Activated CD8-positive, alpha-beta memory T cell treated with anti-CD3 and anti-CD28 coated beads, Interleukin-2, amount 50 U/mL, for 24 hours (primary cell): ENCODE measurements at regions not wholly inside any gene's neighbourhood (a gene's known extent, or its start where the extent isn't known, plus 50 kb on each side); places are given as distances from the start of the nearest gene placed in this dataset.

Experiments
- DNase-seq: peaks from one replicate; pipeline ENCODE4 v3.0.0-alpha.2; 2020; ENCODE audit errors: extremely low read depth

DNA sequence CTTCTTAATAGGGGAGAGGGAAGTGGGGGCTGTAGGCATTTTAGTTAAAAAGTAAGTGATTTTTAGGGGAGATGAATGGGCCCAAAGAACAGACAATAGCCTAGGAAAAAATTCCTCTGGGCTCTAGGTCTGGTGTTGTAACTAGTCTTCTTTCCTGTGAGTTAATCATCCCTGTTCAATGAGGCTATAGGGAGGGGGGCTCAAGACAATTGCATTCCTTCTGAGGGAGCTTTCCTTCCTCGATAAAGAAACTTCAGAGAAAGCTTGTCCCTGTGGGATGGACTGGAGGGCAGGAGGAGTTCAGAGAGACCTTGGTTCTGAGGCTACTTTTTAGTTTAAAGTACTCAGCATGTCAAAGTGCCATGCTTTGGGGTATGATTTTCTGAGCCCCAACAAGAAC lies 127.2 kb downstream of the BBS10 start:
- DNase-seq: no peak

DNA sequence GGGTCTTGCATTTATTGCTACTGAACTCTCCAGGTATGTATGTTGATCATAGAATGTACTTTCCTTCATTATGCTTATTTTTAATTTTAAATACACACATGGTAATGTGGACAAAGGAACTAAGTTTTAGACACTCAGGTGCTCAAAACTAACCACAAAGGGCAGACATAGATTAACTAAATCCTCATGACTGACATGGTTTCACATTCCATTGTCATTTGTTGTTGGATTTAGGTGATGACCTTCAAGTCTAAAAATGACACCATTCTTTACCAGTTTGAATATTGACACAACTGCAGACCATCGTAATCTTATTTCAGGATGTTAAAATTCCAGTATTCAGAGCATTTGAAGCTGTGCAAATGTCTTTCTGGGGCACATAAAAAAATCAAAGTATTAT lies 128.4 kb downstream of the BBS10 start:
- no peak for DNase-seq

DNA sequence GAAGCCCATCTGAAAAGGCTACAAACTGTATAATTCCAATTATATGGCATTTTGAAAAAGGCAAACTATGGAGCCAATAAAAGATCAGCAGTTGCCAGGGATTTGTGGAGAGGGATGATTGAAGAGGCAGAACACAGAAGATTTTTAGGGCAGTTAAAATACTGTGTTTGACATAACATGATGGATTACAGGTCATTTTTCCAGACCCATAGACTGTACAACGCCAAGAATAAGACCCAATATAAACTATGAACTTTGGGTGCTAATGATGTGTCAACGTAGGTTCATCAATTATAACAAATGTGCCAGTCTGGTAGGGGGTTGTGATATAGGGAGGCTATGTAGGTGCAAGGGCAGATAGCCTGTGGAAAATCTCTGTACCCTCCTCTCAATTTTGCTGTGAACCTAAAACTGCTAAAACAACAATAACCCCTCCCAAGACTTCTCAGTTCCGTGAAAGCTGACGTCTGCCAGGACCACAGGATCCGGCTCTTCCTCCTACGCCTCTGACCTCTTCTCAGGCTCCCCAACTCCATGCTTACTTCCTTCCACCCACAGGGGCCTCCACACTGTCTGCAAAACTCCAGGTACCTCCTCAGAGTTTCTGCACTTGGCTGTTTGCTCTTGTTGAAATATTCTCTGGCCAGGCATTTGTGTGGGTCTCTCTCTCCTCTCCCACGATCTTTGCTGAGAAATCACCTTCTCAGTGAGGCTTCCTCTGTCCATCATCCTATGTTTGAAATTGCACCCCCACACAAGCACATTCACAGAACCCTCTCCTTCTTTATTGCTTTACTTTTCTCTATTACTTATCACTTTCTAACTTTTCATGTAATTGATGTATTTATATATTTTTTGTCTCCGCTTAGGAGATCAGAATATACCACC lies 131.4 kb downstream of the BBS10 start:
- no peak for DNase-seq

DNA sequence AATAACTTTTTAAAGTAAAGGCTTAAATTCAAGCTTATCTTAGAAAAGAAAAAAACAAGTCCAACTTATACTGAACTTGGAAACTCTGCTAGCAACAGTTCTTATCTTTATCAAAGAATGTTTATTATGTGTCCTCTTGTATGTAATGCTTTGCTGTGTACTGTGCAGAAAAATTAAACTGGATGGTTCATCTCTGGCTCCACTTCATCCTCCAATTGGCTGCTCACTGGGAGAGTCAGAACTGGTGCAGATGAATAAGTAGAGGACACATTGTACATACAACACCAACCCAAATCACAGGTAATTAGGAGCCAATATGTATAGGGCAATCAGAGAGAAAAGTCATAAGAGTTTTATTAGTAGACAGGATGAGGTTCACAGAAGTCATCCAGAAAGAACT lies 123.6 kb upstream of the NAP1L1 start:
- DNase-seq: no peak

DNA sequence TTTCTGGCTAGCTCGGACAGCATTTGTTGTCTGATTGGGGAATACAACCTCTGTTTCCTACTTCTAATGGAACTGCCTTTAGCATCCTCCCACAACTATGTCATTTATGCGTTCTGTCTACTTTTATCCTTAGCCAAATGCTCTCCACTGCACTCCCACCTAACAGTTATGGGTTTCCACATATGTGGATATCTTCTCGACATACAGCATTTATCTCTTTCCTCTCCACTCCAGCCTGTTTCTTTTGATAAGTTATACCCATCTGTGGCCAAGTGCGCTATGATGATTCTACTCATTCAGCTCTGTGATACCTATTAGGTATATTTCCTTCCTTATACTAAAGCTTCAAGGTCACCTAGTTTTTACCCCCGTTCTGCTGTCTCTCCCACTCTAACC lies 122.2 kb upstream of the NAP1L1 start:
- no peak for DNase-seq

DNA sequence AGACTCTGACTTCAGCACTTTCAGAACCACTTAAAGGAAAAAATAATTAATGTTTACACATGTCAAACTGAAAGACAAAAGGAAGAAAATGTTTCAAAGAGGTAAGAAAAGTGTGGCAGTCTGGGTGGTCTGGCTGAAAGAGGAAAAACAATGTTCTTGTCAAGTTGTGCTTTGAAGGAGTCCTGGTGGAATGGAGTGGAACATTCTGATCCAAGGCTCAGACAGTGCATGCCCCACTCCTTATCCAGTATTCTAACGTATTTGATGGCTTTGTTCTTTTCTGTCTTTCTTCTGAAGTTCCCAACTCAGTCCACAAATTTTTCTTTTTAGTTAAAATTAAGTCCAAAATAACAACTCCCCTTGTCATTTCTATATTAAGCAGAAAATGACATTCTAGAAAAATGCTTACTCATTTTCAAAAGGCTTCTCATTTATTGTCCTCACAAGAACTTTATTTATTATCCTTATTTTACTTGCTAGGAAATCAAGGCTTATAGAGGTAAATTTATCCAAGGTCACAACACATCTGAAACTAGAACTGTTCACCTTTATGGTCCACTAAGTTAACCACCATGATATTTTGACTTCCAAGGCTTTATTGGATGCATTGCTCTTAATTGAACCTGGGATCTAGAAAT lies 121.7 kb upstream of the NAP1L1 start:
- no peak for DNase-seq

DNA sequence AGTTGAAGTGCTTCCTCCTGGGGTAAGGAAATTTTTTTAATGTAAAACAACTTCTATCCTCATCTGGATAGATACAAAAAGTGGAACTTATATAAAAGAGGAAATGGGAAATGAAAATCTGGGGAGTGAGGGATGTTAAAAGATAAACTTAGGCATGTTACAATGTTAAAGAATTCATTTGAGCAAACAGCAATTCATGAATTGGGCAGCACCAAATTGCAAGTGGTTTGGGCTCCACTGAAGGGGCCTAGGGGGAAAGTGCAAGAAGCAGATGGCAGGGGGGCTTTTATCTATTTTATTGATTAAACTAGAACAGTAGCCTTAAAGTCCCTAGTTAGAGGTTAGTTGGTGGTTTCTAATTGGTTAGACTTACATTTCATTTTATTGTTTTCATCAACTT lies 118.1 kb upstream of the NAP1L1 start:
- no peak for DNase-seq

DNA sequence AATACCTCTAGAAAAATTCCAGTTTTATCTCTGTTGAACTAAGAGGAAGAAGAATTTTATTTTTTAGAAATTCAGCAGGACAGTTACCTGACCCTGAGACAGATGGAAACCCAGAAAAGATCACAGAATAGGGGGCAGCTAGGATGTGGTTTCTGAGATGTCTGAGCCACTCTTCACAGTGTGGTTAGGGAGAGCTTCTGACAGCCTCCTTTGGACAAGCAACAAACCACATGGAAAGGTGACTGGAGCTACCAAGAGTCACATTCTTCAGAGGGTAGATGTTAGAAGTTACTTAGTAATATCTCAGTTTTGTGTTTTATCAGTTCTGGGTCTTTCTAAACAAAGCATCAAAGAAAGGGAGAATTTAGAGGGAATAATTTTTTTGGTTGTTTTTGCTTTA lies 117.3 kb upstream of the NAP1L1 start:
- no peak for DNase-seq

DNA sequence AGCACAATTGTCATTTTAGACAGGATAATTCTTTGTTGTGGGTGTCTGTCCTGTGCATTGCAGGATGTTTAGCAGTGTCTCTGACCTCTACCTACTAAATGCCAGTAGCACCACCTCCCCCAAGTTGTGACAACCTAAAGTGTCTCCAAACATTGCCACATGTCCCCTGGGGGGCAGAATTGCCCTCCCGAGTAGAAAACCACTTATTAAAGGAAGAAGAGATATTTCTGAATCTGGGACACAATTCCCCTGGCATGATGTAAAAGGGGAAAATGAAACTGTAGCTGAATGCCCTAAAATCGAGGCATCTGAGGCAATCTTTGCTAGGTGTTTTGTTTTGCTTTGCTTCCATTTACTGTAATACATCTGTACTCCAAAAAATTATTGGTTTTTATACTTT lies 116.8 kb upstream of the NAP1L1 start:
- no peak for DNase-seq

DNA sequence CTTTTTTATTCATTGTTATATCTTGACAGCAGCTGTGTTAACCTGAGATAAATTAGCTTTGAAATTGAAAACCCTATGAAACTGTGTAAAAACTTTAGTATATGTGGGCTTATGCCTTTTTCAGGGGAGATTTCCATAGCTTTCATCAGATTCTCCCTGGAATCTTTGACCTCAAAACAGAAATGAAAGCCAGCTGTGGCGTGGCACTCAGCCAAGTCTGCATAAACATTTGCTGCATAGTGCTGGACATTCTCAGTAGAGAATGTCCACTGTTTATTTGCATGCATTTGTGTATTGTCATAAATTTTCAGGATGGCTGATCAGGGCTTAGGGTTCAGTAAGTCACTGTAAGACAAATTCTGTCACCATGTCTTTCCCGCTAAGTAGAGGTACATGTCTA lies 115.3 kb upstream of the NAP1L1 start:
- no peak for DNase-seq

DNA sequence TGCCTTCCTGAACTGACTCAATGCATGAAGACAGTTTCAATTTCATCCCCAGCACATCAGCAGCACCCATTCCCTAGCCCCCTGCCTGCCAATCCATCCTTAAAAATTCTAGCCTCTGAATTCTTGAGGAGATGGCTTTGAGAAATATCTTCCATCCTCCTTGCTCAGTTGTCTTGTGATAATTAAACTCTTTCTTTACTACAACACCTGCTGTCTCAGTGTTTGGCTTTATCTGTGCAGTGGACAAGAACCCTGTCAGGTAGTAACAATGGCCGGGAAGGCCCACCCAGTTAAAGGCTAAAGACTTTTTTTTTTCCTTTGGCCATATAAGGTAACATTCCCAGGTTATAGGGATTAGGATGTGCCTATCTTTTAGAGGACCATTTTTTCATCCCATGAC lies 114.4 kb upstream of the NAP1L1 start:
- DNase-seq: no peak

DNA sequence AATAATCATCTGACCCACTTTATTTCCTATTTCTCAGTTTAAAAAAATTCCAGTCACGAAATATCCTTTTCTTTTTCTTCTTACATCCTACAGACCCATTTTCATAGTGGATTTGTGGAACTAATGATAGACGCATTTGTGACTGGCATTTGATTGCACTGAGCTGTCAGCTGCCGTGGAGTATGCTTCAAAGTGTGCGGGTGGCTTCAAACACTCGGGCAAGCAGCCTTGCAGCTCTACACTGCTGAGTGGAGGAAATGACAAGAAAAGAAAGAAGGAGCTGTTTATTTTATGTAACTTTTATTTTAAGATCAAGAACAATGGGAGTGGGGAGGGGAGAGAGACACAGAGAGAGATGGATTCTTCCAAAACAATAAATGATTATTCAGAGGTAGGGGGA lies 112.8 kb upstream of the NAP1L1 start:
- no peak for DNase-seq

DNA sequence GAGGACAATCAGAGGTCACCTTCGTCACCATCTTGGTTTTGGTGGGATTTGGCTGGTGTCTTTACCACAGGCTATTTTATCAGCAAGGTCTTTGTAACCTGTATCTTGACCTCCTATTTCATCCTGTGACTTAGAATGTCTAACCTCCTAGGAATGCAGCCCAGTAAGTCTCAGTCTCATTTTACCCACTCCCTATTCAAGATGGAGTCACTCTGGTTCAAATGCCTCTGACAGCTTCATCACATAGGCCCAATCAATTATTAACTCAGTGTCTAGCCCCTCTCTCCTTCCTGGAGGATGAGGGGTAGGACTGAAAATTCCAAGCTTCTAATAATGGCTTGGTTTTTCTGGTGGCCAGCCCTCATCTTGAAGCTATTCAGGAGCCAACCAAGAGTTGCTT lies 111.4 kb upstream of the NAP1L1 start:
- no peak for DNase-seq

DNA sequence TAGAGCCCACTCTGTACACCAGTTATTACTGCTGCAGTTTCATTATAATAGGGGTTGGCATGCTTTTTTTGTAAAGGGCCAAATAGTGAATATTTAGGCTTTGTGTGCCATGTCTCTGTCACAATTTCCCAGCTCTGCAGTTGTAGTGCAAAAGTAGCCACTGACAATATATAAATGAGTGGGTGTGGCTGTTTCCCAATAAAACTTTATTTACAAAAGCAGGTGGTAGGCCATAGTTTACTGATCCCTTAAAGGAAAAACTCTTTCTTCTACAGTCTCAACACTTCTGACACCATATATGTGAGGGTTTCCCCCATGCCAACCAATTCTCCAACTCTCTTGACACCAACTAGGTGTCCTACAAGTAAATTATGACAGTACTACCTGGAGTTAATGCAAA lies 110.2 kb upstream of the NAP1L1 start:
- DNase-seq: no peak

DNA sequence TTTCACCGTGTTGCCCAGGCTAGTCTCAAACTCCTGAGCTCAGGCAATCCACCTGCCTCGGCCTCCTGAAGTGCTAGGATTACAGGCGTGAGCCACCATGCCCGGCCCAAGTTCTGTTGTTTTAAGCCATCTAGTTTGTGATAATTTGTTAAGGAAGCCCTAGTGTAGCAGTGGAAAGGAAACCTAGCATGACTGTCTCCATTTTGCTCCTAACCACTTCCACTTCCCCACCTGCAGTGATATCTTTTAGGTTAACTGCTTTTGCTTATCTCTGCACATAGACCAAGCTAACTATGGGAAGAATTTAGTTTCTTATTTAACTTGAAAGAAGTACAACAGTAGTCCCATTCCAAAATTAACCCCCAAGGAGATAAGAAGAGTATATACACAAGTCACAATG lies 109.5 kb upstream of the NAP1L1 start:
- no peak for DNase-seq

DNA sequence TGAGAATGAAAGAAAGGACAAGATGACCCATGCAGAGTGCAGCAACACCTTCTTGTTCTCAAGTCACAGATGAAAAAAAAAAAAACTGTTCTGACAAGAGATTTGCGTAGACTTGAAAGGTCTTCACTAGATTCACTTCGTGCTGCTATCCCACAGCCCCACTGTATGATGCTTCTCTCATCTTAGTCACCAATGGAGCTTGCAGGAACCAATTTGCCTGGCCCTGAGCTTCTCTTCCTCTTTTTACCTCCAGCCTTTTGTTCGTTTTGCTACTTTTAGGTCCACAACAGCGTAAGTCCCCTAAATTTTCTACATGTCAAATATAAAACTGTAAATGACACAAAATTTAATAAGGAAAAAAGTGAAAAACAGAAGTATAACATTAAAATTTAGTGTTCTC lies 107.9 kb upstream of the NAP1L1 start:
- no peak for DNase-seq

DNA sequence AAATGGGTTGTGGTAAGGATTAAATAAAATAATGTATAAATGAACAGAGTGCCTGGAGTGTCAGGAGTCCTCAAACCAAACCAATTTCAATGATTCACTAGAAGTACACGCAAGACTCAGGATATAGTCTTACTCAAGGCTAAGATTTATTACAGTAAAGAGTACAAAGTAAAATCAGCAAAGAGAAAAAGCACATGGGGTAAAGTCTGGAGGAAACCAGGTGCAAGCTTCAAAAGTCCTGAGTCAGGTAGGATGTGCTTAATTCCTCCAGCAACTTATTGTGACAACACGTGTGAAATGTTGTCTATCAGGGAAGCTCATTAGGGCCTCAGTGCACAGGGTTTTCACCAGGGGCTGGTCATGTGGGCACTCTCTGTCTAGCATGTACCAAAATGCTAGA lies 105.8 kb upstream of the NAP1L1 start:
- no peak for DNase-seq

DNA sequence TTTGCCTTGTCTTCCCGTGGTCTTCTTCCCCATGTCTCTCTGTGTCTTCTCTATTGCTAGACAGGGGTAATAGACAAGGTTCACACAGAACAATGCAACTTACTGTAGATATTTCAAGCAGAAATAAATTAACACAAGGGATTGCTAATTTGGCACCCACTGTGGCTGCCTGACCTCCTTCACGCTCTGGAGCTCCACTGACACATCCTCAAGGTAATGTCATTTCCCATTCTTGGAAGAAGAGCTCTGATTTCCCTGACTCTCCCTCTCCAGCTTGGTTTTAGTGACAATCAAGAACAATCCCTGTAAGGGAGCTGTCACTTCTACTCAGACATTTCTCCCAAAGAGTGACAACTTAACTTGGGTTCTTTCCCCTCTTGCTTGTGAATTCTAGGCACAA lies 105.4 kb upstream of the NAP1L1 start:
- DNase-seq: no peak

DNA sequence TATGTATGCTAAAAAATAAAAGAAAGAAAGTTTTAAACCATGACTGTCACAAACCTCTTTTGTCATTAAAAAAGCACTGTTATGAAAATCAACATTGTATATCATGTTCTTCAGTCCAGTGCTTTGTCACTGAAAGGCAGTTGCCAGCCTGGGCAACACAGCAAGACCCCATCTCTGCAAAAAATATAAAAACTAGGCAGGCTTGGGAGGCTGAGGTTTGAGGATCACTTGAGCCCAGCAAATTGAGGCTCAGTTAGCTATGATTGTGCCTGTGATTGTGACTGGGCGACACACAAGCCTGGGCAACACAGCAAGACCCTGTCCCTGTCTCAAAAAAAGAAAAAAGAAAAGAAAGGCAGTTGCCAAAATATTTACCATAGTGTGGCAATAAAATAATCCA lies 102.7 kb upstream of the NAP1L1 start:
- no peak for DNase-seq

DNA sequence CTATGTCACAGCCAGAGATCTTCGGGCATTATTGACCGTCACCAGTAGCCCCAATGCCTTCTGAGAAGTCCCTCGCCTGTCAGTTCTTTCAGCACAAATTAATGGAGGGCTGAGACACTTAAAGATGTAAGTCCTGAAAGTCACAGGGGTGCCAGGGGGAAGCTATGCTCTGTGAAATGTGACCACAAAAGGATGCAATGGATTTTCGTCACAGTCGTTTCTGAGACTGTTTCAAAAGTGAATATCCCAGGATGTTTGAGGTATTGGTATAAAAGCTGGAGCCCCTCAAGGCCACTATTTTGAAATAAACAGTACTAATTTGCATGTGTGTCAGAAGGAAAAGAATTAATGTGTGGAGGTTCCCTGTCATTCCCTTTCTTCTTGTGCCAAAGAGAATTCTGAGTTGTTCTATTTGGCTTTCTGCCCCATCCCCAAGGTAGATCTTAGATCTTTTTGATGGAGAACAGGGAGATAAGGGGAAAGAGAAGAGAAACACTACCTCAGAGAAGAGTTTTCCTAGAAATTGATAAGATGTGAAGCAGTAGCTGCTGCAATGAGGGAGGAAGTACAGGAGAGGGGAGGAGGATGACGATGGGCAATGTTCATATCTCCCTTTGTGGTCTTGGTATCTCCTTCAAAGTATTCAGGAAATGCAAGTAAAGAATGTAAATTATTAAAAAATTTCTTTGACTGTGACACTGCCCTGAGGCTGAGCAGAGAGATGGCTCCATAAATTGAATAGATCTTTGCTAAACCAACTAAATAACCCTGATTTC lies 101.8 kb upstream of the NAP1L1 start:
- no peak for DNase-seq

DNA sequence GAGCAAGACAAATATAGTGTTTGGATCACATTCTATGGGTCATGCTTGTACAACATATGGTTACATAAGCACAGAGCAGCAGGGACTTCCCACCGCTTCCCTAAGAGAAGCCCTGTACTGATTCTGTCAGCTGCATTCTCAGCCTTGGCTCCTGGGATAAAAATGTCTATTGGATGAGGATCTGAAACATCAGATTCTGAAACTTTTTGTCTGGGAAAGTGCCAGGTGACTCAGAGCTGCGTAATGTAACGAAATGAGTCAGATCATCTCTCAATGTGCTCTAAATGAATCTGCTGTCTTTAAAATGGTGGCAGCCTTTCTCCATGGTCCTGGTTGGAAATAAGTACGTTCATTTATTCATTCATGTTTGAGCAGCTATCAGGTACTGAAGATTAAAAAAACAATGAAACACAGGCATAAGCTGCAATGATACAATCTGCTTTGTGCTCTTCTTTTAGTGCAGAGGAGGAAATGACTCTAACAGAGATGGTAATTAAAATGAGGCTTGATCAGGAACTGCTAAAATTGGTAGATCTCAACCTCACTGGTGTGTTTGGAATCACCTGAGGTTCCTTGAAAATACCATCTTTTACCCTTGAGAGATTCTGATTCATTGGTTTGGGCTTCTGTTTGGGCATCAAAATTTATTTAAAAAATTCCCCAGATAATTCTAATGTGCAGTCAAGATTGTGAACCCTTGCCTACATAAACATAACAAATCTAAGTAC lies 99.1 kb upstream of the NAP1L1 start:
- peak; percentile 35 for DNase-seq
